ENCODE measurements at regions not wholly inside any gene's neighbourhood (a gene's known extent, or its start where the extent isn't known, plus 50 kb on each side); places are given as distances from the start of the nearest gene placed in this dataset.

DNA sequence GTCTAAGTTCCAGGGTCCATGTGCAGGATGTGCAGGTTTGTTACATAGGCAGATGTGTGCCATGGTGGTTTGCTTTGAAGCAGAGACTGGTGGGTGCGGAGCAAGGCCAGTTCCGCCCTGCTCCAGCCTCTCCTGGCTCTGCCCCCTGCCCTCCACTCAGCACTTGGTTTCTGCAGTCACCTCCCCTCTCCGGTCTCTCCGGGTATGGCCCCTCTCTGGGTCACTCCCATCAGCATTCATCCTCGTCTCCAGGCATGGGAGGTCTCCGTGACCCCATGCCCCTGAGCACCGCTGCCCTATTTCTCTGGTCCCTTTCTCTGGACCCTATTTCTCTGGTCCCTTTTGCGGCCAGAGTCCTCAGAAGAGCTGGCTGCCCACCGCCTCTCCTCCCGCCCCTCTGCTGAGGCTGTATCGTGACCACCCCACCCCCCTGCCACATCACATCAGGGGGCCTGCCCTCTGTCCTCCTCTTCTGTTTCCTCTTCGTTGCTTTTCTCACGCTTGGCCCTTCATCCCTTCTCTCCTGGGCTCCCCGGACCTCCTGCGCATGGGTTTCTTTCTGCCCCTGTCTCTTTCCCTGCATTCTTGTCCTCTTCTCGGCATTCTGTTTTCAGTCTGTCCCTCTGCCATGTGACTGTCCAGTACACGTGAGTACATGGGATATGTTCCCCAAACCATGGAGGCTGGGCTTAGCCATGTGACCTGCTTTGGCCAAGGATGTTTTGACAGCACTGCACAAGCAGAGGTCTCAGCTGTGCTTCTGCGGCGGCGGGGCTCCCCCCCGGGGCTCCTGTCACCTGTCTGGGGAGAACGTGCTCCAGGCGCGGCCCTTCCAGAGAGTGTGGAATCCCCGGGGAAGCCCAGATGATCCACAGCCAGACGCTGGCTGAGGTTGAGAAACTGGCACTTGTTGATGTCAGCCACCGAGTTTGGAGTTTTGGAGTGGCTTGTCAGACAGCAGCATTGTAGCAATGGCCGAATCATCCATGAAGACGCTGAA, 54.4 kb upstream of the C1orf174 start:
- H3K27ac ChIP-seq, result no peak overlapping the region
- TF ChIP-seq, protein P1, sequence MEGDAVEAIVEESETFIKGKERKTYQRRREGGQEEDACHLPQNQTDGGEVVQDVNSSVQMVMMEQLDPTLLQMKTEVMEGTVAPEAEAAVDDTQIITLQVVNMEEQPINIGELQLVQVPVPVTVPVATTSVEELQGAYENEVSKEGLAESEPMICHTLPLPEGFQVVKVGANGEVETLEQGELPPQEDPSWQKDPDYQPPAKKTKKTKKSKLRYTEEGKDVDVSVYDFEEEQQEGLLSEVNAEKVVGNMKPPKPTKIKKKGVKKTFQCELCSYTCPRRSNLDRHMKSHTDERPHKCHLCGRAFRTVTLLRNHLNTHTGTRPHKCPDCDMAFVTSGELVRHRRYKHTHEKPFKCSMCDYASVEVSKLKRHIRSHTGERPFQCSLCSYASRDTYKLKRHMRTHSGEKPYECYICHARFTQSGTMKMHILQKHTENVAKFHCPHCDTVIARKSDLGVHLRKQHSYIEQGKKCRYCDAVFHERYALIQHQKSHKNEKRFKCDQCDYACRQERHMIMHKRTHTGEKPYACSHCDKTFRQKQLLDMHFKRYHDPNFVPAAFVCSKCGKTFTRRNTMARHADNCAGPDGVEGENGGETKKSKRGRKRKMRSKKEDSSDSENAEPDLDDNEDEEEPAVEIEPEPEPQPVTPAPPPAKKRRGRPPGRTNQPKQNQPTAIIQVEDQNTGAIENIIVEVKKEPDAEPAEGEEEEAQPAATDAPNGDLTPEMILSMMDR (IDR thresholded peaks at IDR 0.05), result no peak
- H3K27me3 ChIP-seq (ENCODE audit: low read depth), result peaks cover 22% of the 10 kb centered on the region
- H3K36me3 ChIP-seq, result no peaks in the 10 kb centered on the region
- H3K4me1 ChIP-seq, result no peaks in the 10 kb centered on the region
- no peak overlapping the region for H3K4me3 ChIP-seq
- intact Hi-C loops (cut with DNase I), result no loop called here
- no peaks in the 10 kb centered on the region for H3K9me3 ChIP-seq
- no peak for DNase-seq
- no peak for ATAC-seq

DNA sequence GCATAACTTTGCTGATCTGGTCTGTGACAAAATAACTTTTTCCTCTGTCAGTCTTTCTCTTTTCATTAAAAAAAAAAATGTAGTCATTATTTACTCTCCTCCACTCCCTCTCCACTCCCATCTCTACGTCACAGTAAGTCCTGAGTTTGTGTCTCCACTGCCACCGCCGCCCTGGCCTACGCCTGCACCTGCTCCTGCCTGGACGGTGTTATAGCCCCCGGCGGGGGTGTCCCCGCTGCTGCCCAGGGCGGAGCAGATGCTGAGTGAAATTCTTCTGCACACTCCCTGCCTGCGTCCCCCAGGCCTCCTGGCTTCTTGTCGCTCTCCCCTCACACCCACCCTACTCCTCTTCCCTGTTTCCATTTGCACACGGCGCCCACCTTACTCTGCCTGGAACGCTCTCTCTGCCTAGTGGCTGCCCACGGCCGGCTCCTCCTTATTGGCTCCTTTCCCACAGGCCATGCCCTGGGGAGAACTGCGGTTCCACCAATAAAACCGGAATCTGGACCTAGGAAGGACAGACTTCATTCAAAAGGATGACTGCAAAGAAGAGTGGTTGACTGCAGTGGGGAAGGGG, 55.2 kb upstream of the C1orf174 start:
- Histone ChIP-seq H3K4me1 (no peaks in the 10 kb centered on the region), H3K36me3 (no peaks in the 10 kb centered on the region), H3K4me3 (no peak overlapping the region), H3K9me3 (no peaks in the 10 kb centered on the region), H3K27ac (no peak overlapping the region), H3K27me3 (ENCODE audit: low read depth) (peaks cover 22% of the 10 kb centered on the region)
- intact Hi-C loops (cut with DNase I), result no loop called here
- DNase-seq (no peak), ATAC-seq (no peak)
- TF ChIP-seq, protein P1 (IDR thresholded peaks at IDR 0.05), result no peak

DNA sequence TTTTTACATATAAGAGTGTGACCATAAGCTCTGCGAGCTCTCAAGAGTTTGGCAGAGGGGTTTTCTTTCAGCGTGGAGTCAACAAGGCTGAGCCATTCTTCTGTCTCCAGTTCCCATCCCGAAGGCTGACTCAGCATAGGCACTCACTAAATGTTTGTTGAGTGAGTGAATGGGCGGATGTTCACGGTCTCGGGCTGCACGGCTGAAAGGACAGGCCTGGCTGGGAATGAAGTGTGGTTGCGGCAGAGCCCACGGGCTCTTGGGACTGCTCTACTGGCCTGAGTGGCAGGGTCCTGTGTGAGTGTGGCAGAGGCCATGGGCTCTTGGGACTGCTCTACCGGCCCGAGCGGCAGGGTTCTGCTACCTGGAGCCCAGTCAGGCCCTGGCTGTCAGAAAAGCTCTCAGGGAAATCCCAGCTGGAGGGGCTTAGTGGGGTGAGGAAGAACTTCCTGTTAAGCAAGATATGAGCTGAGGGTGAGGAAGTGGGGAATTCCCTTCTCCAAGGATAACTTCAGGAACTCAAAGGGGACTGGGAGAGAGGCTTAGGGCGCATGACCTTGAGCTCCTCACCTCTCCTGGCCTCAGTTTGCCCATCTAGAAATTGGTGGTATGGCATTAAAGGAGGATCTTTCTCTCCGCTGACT, 56.6 kb upstream of the C1orf174 start:
- ATAC-seq, result peak in 1 of 2 donors; percentile 47

DNA sequence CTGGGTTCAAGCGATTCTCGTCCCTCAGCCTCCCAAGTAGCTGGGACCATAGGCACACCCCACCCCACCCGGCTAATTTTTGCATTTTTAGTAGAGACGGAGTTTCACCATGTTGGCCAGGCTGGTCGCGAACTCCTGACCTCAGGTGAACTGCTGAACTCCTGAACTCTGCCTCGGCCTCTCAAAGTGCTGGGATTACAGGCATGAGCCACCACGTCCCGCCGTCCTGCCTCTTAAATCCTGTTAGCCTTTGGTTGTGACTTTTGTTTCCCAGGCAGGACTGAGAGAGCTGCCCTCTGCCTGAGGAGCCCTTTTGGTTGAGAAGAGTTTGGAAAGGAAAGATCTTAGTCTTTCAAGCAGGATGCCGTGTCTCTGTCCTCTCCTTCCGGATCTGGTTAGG, 59.3 kb upstream of the C1orf174 start:
- DNase-seq (no peak), ATAC-seq (no peak)
- no peak overlapping the region for H3K27ac ChIP-seq
- no peaks in the 10 kb centered on the region for H3K9me3 ChIP-seq
- intact Hi-C loops (cut with DNase I), result no loop called here
- TF ChIP-seq, protein P1 (IDR thresholded peaks at IDR 0.05), result no peak
- H3K4me3 ChIP-seq, result no peak overlapping the region
- peaks cover 11% of the 10 kb centered on the region for H3K27me3 ChIP-seq (ENCODE audit: low read depth)
- H3K36me3 ChIP-seq, result no peaks in the 10 kb centered on the region
- H3K4me1 ChIP-seq, result no peaks in the 10 kb centered on the region

More for the DNA sequence above, 56.6 kb upstream of the C1orf174 start:
- no peak for DNase-seq
- Histone ChIP-seq H3K27ac (no peak overlapping the region), H3K9me3 (no peaks in the 10 kb centered on the region), H3K36me3 (no peaks in the 10 kb centered on the region), H3K4me1 (no peaks in the 10 kb centered on the region), H3K27me3 (ENCODE audit: low read depth) (peaks cover 22% of the 10 kb centered on the region), H3K4me3 (no peak overlapping the region)
- TF ChIP-seq, protein P1 (IDR thresholded peaks at IDR 0.05), result no peak
- intact Hi-C loops (cut with DNase I), result no loop called here

DNA sequence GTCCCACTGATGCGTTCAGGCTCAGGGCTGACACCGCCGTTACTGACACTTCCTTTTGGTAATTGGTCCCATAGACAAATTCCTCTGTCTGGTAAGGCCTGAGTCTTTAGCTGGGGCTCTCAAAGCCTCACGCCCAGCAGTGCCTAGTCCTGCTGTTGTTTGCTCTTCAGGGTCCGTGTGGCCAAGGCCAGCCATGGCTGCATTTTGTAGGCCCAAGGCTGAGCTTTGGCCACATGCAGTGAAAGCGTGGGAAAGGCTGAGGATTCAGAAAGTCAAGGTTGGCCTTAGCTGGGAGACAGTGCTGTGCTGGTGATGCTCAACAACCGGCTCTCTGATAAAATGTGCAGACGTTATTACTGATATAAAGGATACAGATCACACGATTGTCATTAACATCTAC, 63.5 kb upstream of the C1orf174 start:
- intact Hi-C loops (cut with DNase I), result no loop called here

More for the DNA sequence above, 63.5 kb upstream of the C1orf174 start:
- TF ChIP-seq, protein P1 (IDR thresholded peaks at IDR 0.05), result no peak
- Histone ChIP-seq H3K9me3 (no peaks in the 10 kb centered on the region), H3K27me3 (ENCODE audit: low read depth) (no peaks in the 10 kb centered on the region), H3K4me3 (no peak overlapping the region), H3K4me1 (no peaks in the 10 kb centered on the region), H3K36me3 (no peaks in the 10 kb centered on the region), H3K27ac (no peak overlapping the region)
- DNase-seq (no peak), ATAC-seq (no peak)

Data from lower lobe of right lung (tissue), 2 donors.